Spleen (tissue), 11 donors: ENCODE measurements at regions not wholly inside any gene's neighbourhood (a gene's known extent, or its start where the extent isn't known, plus 50 kb on each side); places are given as distances from the start of the nearest gene placed in this dataset.

Experiments used
- DNase-seq: peaks from one replicate; pipeline ENCODE4 v3.0.0-alpha.2; 2020
- H3K27ac ChIP-seq, 8 donors: fragments of 200-600 bp; sonication (generic) in 7 of 8; 1 replicate in 4 of 8; 2 replicates in 4 of 8; pipeline versions ENCODE4 v1.5.0 to v1.8.0; 2016 to 2021; ENCODE audit warnings: inconsistent platforms in 4 of 8, mild to moderate bottlenecking in 4 of 8, moderate library complexity in 1 of 8
- H3K27me3 ChIP-seq, 7 donors: fragments of 200-600 bp; sonication (generic) in 6 of 7; replicated peaks in 1 of 7; 1 replicate in 4 of 7; 2 replicates in 3 of 7; pipeline versions ENCODE4 v1.5.0 to v1.8.0; 2016 to 2021; ENCODE audit warnings: inconsistent platforms in 3 of 7, mild to moderate bottlenecking in 1 of 7
- H3K36me3 ChIP-seq, 6 donors: fragments of 200-600 bp; sonication (generic) in 5 of 6; 1 replicate in 4 of 6; 2 replicates in 2 of 6; pipeline versions ENCODE4 v1.5.0 to v1.8.0; 2016 to 2021; ENCODE audit warnings: inconsistent platforms in 2 of 6
- H3K4me1 ChIP-seq, 6 donors: fragments of 200-600 bp; sonication (generic) in 5 of 6; 1 replicate in 3 of 6; 2 replicates in 3 of 6; pipeline versions ENCODE4 v1.5.0 to v1.8.0; 2016 to 2021; ENCODE audit warnings: inconsistent platforms in 3 of 6
- H3K4me3 ChIP-seq, 8 donors: fragments of 200-600 bp; sonication (generic) in 7 of 8; 1 replicate in 4 of 8; 2 replicates in 4 of 8; pipeline versions ENCODE4 v1.5.0 to v1.8.0; 2016 to 2021; ENCODE audit warnings: inconsistent platforms in 4 of 8, mild to moderate bottlenecking in 4 of 8, moderate library complexity in 2 of 8
- H3K9me3 ChIP-seq, 8 donors: fragments of 200-600 bp; sonication (generic) in 7 of 8; 1 replicate in 4 of 8; 2 replicates in 4 of 8; pipeline versions ENCODE4 v1.5.0 to v1.8.0; 2016 to 2021; ENCODE audit warnings: inconsistent platforms in 4 of 8
- CTCF ChIP-seq, 11 experiments: fragments of 200-600 bp in 7 of 11; fragments of 450-650 bp in 4 of 11; sonication (generic) in 4 of 11; IDR thresholded peaks in 8 of 11; conservative IDR thresholded peaks in 3 of 11; 1 replicate in 7 of 11; 2 replicates in 4 of 11; pipeline versions ENCODE4 v1.4.0 to v1.8.0; 2016 to 2021; ENCODE audit warnings: antibody characterized with exemption in 11 of 11, inconsistent platforms in 4 of 11, mild to moderate bottlenecking in 1 of 11
- POLR2A ChIP-seq, 3 donors: fragments of 450-650 bp; IDR thresholded peaks; one replicate each; pipeline ENCODE4 v1.5.1; 2017; ENCODE audit warnings: antibody characterized with exemption in 3 of 3, mild to moderate bottlenecking in 1 of 3
- POLR2AphosphoS5 ChIP-seq, 3 donors: sonication (generic); formaldehyde crosslinking; IDR thresholded peaks; one replicate each; pipeline ENCODE4 v1.5.1; 2017; ENCODE audit warnings: antibody characterized with exemption in 3 of 3
- WGBS, 5 donors: extraction: QIAGEN DNeasy Blood & Tissue Kit in 3 of 5; methylation state at CpG; one replicate each; pipeline versions ENCODE4 v1.1.5 to v1.1.7; 2013 to 2018; 5-methylcytosine and 5-hydroxymethylcytosine counted together
- intact Hi-C: fragments of 100-400 bp; cut with DNase I; formaldehyde crosslinking; loops from one replicate; pipeline ENCODE4 v1.15.0; 2023; ENCODE audit warnings: low total_unique reads
- donor health status: healthy with polysubstance abuse.
- donor health status: DM: no; HTN: no; CAD: no; lungs with moderate emphysema.
- donor health status: DM: no; HTN: no; CAD: no.
- donor health status: Bipolar disorder and iron deficiency.
- donor health status: healthy.
- donor health status: DM: no; HTN: no; CAD: no.
- donor health status: DM: yes; HTN: yes; CAD: no.

GRCh38 chr12:92581604-92582003 is 121.2 kb upstream of the PLEKHG7 start:
- no peak for DNase-seq
- Histone ChIP-seq H3K4me3 (no peak overlapping the region), H3K27ac (no peak overlapping the region), H3K36me3 (no peaks in the 10 kb centered on the region), H3K9me3 (peaks cover 0 to 13% (median 0%) of the 10 kb centered on the region in 8 donors), H3K27me3 (no peaks in the 10 kb centered on the region), H3K4me1 (no peaks in the 10 kb centered on the region)
- intact Hi-C loops: no loop called here
- TF ChIP-seq POLR2A (IDR thresholded peaks at IDR 0.05): no peak
- TF ChIP-seq POLR2AphosphoS5 (IDR thresholded peaks at IDR 0.05): no peak
- TF ChIP-seq CTCF (IDR thresholded peaks at IDR 0.05 in 8 of 11, conservative IDR thresholded peaks at IDR 0.05 in 3 of 11): no peak
- 47 to 70% (median 61%) methylated on average over 1 of the region's 1 CpG for WGBS, 5 donors

- H3K36me3 ChIP-seq: no peaks in the 10 kb centered on the region
- 75 to 85% (median 80%) methylated on average over 6 of the region's 6 CpGs for whole genome bisulfite sequencing, 5 donors
- H3K27ac ChIP-seq: peak overlapping the region in 3 of 8 donors; percentile 8 to 36 (median 16)
- no peaks in the 10 kb centered on the region for H3K9me3 ChIP-seq
- no peak overlapping the region for H3K4me3 ChIP-seq
- intact Hi-C loops: loop anchor here (5.0 to 10.0 kb wide), 3 partner anchors 428 to 1000 kb away; partner anchors contain the start of gene BTG1
- TF ChIP-seq CTCF (IDR thresholded peaks at IDR 0.05 in 8 of 11, conservative IDR thresholded peaks at IDR 0.05 in 3 of 11): no peak
- TF ChIP-seq POLR2AphosphoS5 (IDR thresholded peaks at IDR 0.05): peak in 1 of 3 donors; percentile 39
- peaks cover 3 to 24% (median 17%) of the 10 kb centered on the region in 6 donors for H3K4me1 ChIP-seq
- no peak for DNase-seq
- H3K27me3 ChIP-seq: no peaks in the 10 kb centered on the region
Observed at GRCh38 chr12:92574911-92575570, 127.7 kb upstream of the PLEKHG7 start.

- H3K9me3 ChIP-seq: no peaks in the 10 kb centered on the region
Observed at GRCh38 chr12:92574051-92574783, 128.6 kb upstream of the PLEKHG7 start.

More at GRCh38 chr12:92574051-92574783, 128.6 kb upstream of the PLEKHG7 start:
- DNase-seq: no peak
- WGBS, 5 donors: 79 to 94% (median 87%) methylated on average over 8 of the region's 8 CpGs
- H3K36me3 ChIP-seq: no peaks in the 10 kb centered on the region
- no peak overlapping the region for H3K4me3 ChIP-seq
- intact Hi-C loops: loop anchor here (5.0 to 10.0 kb wide), 3 partner anchors 427 to 999 kb away; partner anchors contain the start of gene BTG1
- peak overlapping the region in 3 of 8 donors; percentile 8 to 36 (median 16) for H3K27ac ChIP-seq
- TF ChIP-seq POLR2AphosphoS5 (IDR thresholded peaks at IDR 0.05) (no peak), CTCF (IDR thresholded peaks at IDR 0.05 in 8 of 11, conservative IDR thresholded peaks at IDR 0.05 in 3 of 11) (peak in 2 of 11 experiments; percentile 8 to 20), POLR2A (IDR thresholded peaks at IDR 0.05) (no peak)
- no peaks in the 10 kb centered on the region for H3K27me3 ChIP-seq
- peaks cover 4 to 32% (median 23%) of the 10 kb centered on the region in 6 donors for H3K4me1 ChIP-seq
